ENCODE measurements at regions not wholly inside any gene's neighbourhood (a gene's known extent, or its start where the extent isn't known, plus 50 kb on each side); places are given as distances from the start of the nearest gene placed in this dataset.

DNA sequence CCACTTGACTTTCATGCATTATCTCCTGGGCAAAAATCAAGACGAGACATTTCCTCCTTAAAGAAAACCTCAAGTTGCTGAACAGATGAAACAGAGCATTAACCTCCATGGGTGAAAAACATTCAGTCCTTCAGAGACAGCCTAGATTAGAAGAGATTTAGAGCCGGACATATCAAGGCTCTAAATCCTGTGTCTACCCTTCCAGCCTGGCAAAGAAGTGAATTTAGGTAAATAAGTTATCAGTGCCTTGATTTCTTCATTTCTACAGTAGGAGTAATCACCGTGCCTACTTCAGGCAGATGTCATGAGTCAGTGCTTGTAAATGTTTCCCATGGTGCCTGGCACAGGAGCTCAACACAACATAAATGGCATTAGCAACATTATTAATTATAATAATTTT lies 159.3 kb upstream of the PRICKLE2 start:
- Histone ChIP-seq H2AFZ (no peak overlapping the region), H3K4me1 (no peaks in the 10 kb centered on the region), H3K9me3 (ENCODE audit: control insufficient read depth, low read length) (no peaks in the 10 kb centered on the region), H3K36me3 (ENCODE audit: control insufficient read depth, insufficient read depth, low read length) (no peaks in the 10 kb centered on the region), H3K79me2 (no peaks in the 10 kb centered on the region), H3K27ac (no peak overlapping the region), H3K4me3 (ENCODE audit: low read depth, low read length) (no peak overlapping the region), H3K9ac (no peak overlapping the region), H3K27me3 (ENCODE audit: control insufficient read depth, insufficient read depth, low read length) (no peaks in the 10 kb centered on the region), H3K4me2 (ENCODE audit: low read length) (no peak overlapping the region)
- TF ChIP-seq, protein P1, sequence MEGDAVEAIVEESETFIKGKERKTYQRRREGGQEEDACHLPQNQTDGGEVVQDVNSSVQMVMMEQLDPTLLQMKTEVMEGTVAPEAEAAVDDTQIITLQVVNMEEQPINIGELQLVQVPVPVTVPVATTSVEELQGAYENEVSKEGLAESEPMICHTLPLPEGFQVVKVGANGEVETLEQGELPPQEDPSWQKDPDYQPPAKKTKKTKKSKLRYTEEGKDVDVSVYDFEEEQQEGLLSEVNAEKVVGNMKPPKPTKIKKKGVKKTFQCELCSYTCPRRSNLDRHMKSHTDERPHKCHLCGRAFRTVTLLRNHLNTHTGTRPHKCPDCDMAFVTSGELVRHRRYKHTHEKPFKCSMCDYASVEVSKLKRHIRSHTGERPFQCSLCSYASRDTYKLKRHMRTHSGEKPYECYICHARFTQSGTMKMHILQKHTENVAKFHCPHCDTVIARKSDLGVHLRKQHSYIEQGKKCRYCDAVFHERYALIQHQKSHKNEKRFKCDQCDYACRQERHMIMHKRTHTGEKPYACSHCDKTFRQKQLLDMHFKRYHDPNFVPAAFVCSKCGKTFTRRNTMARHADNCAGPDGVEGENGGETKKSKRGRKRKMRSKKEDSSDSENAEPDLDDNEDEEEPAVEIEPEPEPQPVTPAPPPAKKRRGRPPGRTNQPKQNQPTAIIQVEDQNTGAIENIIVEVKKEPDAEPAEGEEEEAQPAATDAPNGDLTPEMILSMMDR (IDR thresholded peaks at IDR 0.05): no peak

DNA sequence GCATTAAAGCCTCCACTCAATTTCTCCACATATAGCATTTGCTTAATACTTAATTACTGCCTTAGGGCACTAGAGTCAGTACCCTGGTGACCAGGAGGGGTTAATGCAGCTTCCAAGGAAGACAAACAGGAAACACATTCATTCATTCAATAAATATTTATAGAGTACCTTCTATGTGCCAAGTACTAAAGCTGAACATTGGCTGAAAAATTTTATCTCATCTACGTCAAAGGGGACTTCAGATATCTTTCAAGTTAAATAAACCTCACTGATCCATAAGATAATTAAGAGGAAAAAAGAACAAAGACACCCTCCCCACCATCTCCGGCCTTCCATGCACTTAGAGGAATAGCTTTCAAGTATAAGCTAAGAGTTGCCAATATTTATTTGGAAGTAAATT lies 156.9 kb upstream of the PRICKLE2 start:
- no peak overlapping the region for H3K4me3 ChIP-seq (ENCODE audit: low read depth, low read length)

DNA sequence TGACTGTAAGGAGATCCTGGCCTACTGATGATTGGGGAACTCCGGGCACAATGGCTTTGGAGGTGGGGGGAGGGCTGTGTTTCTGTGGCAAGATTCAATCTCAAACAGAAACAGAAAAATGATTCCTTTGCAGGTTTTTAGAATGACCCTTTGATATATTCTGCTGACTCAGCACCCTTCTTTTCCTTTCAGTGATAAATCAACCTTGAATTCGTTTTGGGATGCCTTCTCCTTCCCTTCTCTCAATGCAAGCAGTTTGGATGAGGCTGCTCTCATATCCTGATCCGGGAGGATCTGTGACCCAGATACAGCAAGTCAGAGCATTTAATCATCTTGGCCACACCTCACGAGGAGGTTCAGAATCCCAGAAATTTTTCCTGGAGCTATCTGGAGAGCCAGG lies 156.1 kb upstream of the PRICKLE2 start:
- H3K4me1 ChIP-seq: no peaks in the 10 kb centered on the region
- no peaks in the 10 kb centered on the region for H3K36me3 ChIP-seq (ENCODE audit: control insufficient read depth, insufficient read depth, low read length)
- no peak overlapping the region for H2AFZ ChIP-seq
- H3K79me2 ChIP-seq: no peaks in the 10 kb centered on the region
- no peak overlapping the region for H3K4me3 ChIP-seq (ENCODE audit: low read depth, low read length)
- H3K27me3 ChIP-seq (ENCODE audit: control insufficient read depth, insufficient read depth, low read length): no peaks in the 10 kb centered on the region
- H3K27ac ChIP-seq: no peak overlapping the region
- TF ChIP-seq, protein P1 (IDR thresholded peaks at IDR 0.05): no peak
- no peak overlapping the region for H3K9ac ChIP-seq
- no peak overlapping the region for H3K4me2 ChIP-seq (ENCODE audit: low read length)
- H3K9me3 ChIP-seq (ENCODE audit: control insufficient read depth, low read length): no peaks in the 10 kb centered on the region

More for the DNA sequence above, 156.9 kb upstream of the PRICKLE2 start:
- Histone ChIP-seq H3K9me3 (ENCODE audit: control insufficient read depth, low read length) (no peaks in the 10 kb centered on the region), H2AFZ (no peak overlapping the region), H3K27ac (no peak overlapping the region), H3K4me1 (no peaks in the 10 kb centered on the region), H3K27me3 (ENCODE audit: control insufficient read depth, insufficient read depth, low read length) (no peaks in the 10 kb centered on the region), H3K4me2 (ENCODE audit: low read length) (no peak overlapping the region), H3K9ac (no peak overlapping the region), H3K36me3 (ENCODE audit: control insufficient read depth, insufficient read depth, low read length) (no peaks in the 10 kb centered on the region), H3K79me2 (no peaks in the 10 kb centered on the region)
- TF ChIP-seq, protein P1 (IDR thresholded peaks at IDR 0.05): no peak

DNA sequence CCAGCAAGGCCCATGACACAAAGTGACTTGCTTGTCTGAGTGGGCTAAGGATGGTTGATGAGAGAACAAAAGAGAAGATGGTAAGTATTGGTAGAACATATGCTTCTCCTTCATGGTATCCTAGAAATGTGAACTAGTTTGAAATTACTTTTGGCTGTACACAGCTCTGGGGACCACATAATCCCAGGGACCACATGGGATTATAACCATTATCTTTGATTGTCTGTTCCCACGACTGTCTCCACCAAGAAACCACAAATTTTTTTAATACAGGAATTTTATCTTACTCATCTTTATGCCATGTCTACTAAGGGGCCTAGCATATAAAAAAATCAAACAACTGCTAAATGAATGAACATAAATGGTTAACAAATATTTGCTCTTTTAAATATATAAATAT lies 155.3 kb upstream of the PRICKLE2 start:
- Histone ChIP-seq H3K4me2 (ENCODE audit: low read length) (no peak overlapping the region), H2AFZ (no peak overlapping the region), H3K4me1 (no peaks in the 10 kb centered on the region), H3K36me3 (ENCODE audit: control insufficient read depth, insufficient read depth, low read length) (no peaks in the 10 kb centered on the region), H3K4me3 (ENCODE audit: low read depth, low read length) (no peak overlapping the region), H3K27ac (no peak overlapping the region), H3K9me3 (ENCODE audit: control insufficient read depth, low read length) (no peaks in the 10 kb centered on the region), H3K79me2 (no peaks in the 10 kb centered on the region), H3K27me3 (ENCODE audit: control insufficient read depth, insufficient read depth, low read length) (no peaks in the 10 kb centered on the region), H3K9ac (no peak overlapping the region)
- TF ChIP-seq, protein P1 (IDR thresholded peaks at IDR 0.05): no peak

DNA sequence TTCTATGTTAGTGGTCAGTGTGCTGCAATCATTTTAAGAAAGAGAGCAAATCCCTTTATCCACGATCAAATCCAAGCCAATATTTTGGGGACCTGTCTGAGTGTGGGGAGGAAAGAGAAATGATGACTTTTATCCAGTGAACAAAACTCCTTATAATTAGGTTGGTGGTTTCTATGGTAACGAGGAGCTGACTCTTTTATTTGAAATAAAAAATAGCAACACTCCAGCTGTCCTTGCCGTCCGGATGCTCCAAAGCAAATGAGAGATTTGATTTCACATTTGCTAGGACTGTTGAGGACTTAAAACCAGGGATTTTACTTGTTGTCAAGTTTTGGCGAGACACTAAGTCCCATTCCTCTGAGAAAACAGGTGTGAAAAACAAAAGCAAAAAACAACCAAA lies 154.0 kb upstream of the PRICKLE2 start:
- Histone ChIP-seq H3K9ac (no peak overlapping the region), H3K36me3 (ENCODE audit: control insufficient read depth, insufficient read depth, low read length) (no peaks in the 10 kb centered on the region)
- TF ChIP-seq, protein P1 (IDR thresholded peaks at IDR 0.05): no peak

More for the DNA sequence above, 154.0 kb upstream of the PRICKLE2 start:
- Histone ChIP-seq H3K4me2 (ENCODE audit: low read length) (no peak overlapping the region), H3K27ac (no peak overlapping the region), H3K4me1 (no peaks in the 10 kb centered on the region), H3K79me2 (no peaks in the 10 kb centered on the region), H3K9me3 (ENCODE audit: control insufficient read depth, low read length) (no peaks in the 10 kb centered on the region), H3K4me3 (ENCODE audit: low read depth, low read length) (no peak overlapping the region), H3K27me3 (ENCODE audit: control insufficient read depth, insufficient read depth, low read length) (no peaks in the 10 kb centered on the region), H2AFZ (no peak overlapping the region)
